GM06990 (cell line): ENCODE measurements at regions not wholly inside any gene's neighbourhood (a gene's known extent, or its start where the extent isn't known, plus 50 kb on each side); places are given as distances from the start of the nearest gene placed in this dataset.
A peak's percentile ranks its signal among the peaks of the same experiment; 100 is the strongest.

Experiments used
- DNase-seq: peaks from one replicate; pipeline ENCODE4 v3.0.0-alpha.2; 2011; ENCODE audit not compliant: insufficient read length; ENCODE audit errors: extremely low read depth
- H3K27me3 ChIP-seq: replicated peaks from 2 replicates; pipeline ENCODE4 v1.6.0; 2011; ENCODE audit warnings: low read length; ENCODE audit not compliant: control insufficient read depth, insufficient read depth
- H3K36me3 ChIP-seq: 2 replicates; pipeline ENCODE4 v1.5.1; 2011; ENCODE audit warnings: low read length; ENCODE audit not compliant: control insufficient read depth, insufficient read depth
- H3K4me3 ChIP-seq: replicated peaks from 2 replicates; pipeline ENCODE4 v1.5.1; 2011; ENCODE audit warnings: low read depth, mild to moderate bottlenecking, control low read depth, low read length
- CTCF ChIP-seq: IDR thresholded peaks from 2 replicates; pipeline ENCODE4 v1.5.1; 2011; ENCODE audit warnings: low read length, control low read depth, mild to moderate bottlenecking, inconsistent platforms; ENCODE audit not compliant: insufficient read depth, poor library complexity, severe bottlenecking

GRCh38 chr2:206853915-206854314 lies 85.4 kb upstream of the CPO start:
- H3K4me3 ChIP-seq, result no peak overlapping the region
- TF ChIP-seq CTCF, result no peak
- H3K27me3 ChIP-seq, result no peaks in the 10 kb centered on the region
- no peaks in the 10 kb centered on the region for H3K36me3 ChIP-seq
- DNase-seq, result no peak

- no peak overlapping the region for H3K4me3 ChIP-seq
- DNase-seq, result no peak
Observed at GRCh38 chr2:206855585-206856433, 83.5 kb upstream of the CPO start.

DNA sequence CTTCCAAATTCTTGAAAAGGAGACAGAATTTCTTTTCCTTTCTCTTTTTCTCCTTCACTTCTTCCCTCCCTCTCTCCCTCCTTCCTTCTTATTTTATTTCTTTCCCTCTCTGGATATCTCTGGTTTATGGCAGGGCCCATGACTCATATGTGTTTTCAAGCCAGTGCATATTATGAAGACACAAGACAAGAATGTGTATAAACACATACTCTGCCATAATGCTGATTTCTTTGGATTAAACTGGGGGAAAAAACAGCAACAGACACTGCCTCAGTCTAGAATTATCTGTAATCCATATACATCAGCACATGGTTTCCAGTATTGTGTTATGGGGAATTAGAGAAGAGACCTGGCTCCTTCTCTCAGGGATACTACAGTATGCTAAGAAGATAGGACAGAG lies 82.8 kb upstream of the CPO start:
- TF ChIP-seq CTCF, result no peak
- Histone ChIP-seq H3K4me3 (no peak overlapping the region), H3K36me3 (no peaks in the 10 kb centered on the region), H3K27me3 (no peaks in the 10 kb centered on the region)
- no peak for DNase-seq

More at GRCh38 chr2:206855585-206856433, 83.5 kb upstream of the CPO start:
- Histone ChIP-seq H3K36me3 (no peaks in the 10 kb centered on the region), H3K27me3 (no peaks in the 10 kb centered on the region)
- no peak for TF ChIP-seq CTCF

DNA sequence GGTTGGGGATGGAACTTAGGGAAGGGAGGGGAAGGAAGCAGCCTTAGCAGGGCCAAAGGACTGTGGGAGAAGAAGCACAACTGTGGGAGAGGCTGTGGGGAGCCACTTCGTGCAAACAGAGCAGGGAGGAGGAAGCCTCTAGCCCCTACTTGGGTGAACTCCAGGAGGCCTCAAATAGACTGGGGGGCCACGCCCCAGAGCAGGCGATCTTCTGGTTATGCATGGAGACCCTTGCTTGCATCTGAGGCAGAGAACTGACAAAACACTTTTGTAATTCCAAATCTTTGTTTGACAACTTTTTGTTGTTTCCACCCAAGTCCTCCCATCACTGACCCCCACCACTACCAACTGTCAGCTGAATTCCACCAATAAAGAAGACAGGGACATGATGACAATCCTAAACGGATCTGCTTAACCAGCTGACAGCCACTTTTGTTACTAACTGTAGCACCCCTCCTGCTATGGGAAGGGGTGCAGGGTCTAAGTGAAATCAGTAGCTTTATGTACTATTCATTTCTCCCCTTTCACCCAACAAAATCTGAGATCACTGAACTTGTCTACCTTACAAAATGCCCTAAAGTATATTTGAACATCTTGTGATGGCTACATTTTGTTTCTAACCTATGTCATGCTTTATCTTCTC lies 80.5 kb upstream of the CPO start:
- Histone ChIP-seq H3K36me3 (no peaks in the 10 kb centered on the region), H3K4me3 (no peak overlapping the region), H3K27me3 (no peaks in the 10 kb centered on the region)
- DNase-seq, result no peak
- TF ChIP-seq CTCF, result no peak

GRCh38 chr2:206859330-206859739 lies 80.0 kb upstream of the CPO start:
- no peaks in the 10 kb centered on the region for H3K36me3 ChIP-seq
- TF ChIP-seq CTCF, result no peak
- DNase-seq, result peak; percentile 9
- H3K4me3 ChIP-seq, result no peak overlapping the region
- H3K27me3 ChIP-seq, result no peaks in the 10 kb centered on the region
